ENCODE measurements at regions not wholly inside any gene's neighbourhood (a gene's known extent, or its start where the extent isn't known, plus 50 kb on each side); places are given as distances from the start of the nearest gene placed in this dataset.

DNA sequence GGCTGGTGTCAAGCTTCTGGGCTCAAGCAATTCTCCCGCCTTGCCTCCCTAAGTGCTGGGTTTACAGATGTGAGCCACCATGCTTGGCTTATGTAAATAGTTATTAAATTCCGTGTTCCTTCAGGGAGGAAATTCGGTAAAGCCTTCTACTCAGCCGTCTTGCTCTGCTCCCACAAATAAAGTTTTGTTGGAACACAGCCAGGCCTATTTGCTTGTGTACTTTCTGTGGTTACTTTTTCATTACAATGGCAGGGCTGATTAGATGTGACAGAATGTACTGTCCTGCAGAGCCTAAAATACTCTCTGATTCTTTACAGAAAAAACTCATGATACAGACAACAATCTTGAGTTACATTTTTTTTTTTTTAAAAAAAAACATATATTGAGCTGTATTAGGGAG, 68.8 kb upstream of the TACR1 start:
- TF ChIP-seq POLR2A (IDR thresholded peaks at IDR 0.05; ENCODE audit: low read depth, low read length), result no peak
- no peak for DNase-seq (ENCODE audit: insufficient read length, low spot score)
- FAIRE-seq, result no peak

DNA sequence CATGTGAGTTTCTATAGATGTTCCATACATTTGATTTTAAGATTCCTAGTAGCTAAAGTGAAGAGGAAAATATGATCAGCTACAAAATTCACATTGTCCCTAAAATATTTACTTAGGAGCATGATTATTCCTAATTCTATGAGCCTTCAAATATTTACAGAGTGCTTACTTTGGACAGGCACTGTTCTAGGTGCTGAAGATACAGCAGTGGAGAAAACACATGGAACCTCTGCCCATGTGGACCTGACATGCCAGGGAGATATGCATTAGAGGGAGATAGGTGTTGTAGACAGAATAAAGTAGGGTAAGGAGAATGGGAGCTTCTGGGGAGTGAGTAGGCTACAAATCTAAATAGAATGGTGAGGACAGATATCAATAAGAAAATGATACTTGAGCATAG, 62.6 kb upstream of the TACR1 start:
- no peak for DNase-seq (ENCODE audit: insufficient read length, low spot score)
- FAIRE-seq, result no peak
- no peak for TF ChIP-seq POLR2A (IDR thresholded peaks at IDR 0.05; ENCODE audit: low read depth, low read length)

DNA sequence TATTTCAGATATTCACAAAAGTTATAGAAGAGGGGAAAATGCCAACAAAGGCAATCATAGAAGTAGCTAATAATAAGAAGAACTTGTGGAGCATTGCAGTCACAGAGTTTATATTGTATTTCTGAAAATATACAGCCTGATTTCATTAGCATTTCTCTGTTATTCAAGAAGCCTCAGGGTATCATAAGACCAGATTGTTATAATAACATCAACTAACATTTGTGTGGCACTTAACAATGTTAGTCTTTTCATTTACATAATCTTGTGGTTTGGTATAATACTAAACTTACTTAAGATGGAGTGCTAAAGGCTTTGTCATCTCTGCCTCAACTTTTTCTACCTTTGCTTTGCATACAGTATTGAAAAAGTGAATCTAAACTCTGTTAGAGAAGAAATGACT, 61.6 kb upstream of the TACR1 start:
- DNase-seq (ENCODE audit: insufficient read length, low spot score), result no peak
- FAIRE-seq, result no peak

DNA sequence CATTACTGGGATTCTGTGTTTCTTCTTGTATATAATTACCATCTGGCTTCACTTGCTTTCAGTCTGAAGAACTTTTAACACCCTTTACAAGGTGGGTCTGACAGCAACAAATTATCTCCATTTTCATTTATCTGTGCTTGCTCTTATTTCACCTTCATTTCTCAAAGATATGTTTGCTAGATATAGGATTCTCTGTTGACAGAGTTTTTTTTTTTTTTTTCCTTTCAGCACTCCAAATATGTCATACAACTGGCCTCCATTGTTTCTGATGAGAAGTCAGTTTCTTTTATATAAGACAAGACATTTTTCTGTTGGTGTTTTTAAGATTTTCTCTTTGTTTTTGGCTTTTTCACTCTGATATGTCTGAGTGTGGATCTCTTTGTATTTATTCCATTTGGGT, 59.3 kb upstream of the TACR1 start:
- DNase-seq (ENCODE audit: insufficient read length, low spot score) (no peak), FAIRE-seq (no peak)
- no peak for TF ChIP-seq POLR2A (IDR thresholded peaks at IDR 0.05; ENCODE audit: low read depth, low read length)

More for the DNA sequence above, 61.6 kb upstream of the TACR1 start:
- no peak for TF ChIP-seq POLR2A (IDR thresholded peaks at IDR 0.05; ENCODE audit: low read depth, low read length)

DNA sequence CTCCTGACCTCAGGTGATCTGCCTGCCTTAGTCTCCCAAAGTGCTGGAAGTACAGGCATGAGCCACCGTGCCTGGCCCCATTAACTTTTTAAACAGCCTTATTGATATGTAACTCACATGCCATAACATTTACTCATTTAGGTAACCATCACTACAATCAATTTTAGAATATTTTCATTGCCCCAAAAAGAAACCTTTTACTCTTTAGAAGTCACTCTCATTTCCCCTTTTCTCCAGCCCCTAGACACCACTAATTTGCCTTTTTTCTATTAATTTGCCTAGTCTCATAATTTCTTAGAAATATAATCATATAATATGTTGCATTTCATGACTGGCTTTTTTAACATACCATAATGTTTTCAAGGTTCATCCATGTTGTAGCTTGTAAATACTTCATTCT, 57.2 kb upstream of the TACR1 start:
- FAIRE-seq (no peak), DNase-seq (ENCODE audit: insufficient read length, low spot score) (no peak)
- no peak for TF ChIP-seq POLR2A (IDR thresholded peaks at IDR 0.05; ENCODE audit: low read depth, low read length)

DNA sequence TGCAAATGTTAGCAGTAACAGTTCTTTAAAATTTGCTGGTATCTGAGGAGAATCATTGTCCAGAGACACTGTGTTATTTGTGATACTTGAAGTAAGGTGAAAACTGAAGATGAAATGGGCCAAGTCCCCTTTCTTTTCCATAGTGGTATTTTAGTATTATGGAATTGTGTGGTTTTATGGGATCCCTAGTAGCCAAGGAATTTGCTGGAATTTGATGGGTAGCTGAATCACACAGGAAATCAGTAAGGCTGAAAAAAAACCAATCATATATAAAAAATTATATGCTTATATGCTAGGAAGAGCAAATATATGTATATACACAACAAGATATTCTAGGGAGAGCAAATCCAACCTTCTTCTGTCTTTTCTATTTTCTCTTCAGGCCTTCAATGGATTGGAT, 54.2 kb upstream of the TACR1 start:
- TF ChIP-seq POLR2A (IDR thresholded peaks at IDR 0.05; ENCODE audit: low read depth, low read length), result no peak
- no peak for FAIRE-seq

DNA sequence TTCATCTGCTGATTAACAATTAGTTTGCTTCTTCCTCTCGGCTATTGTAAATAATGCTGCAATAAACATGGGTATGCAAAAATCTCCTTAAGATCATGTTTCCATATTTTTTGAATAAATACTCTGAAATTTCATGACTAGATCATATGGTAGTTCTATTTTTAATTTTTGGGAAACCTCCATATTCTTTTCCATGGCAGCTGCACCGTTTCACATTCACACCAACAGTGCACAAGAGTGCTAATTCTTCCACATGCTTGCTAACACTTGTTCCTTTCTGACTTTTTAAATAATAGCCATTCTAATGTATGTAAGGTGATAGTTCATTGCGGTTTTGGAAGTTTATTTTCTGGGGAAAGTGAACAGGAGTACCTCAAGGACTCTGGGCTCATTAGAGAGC, 52.6 kb upstream of the TACR1 start:
- no peak for TF ChIP-seq POLR2A (IDR thresholded peaks at IDR 0.05; ENCODE audit: low read depth, low read length)
- DNase-seq (ENCODE audit: insufficient read length, low spot score) (no peak), FAIRE-seq (no peak)

More for the DNA sequence above, 54.2 kb upstream of the TACR1 start:
- DNase-seq (ENCODE audit: insufficient read length, low spot score), result no peak
